ENCODE measurements at regions not wholly inside any gene's neighbourhood (a gene's known extent, or its start where the extent isn't known, plus 50 kb on each side); places are given as distances from the start of the nearest gene placed in this dataset.

- no peak overlapping the region for H3K4me2 ChIP-seq (ENCODE audit: low read length)
- TF ChIP-seq CTCF (IDR thresholded peaks at IDR 0.05; ENCODE audit: low read depth, low read length), result no peak
- TF ChIP-seq EZH2phosphoT487 (IDR thresholded peaks at IDR 0.05; ENCODE audit: low read depth), result no peak
- H3K27ac ChIP-seq (ENCODE audit: low read length), result no peak overlapping the region
- no peaks in the 10 kb centered on the region for H3K79me2 ChIP-seq (ENCODE audit: low read length)
- H3K27me3 ChIP-seq (ENCODE audit: low read depth, low read length), result peaks cover 26% of the 10 kb centered on the region
- no peaks in the 10 kb centered on the region for H3K36me3 ChIP-seq (replicated peaks; ENCODE audit: low read depth, low read length)
- H3K4me1 ChIP-seq (ENCODE audit: low read length), result no peaks in the 10 kb centered on the region
- H3K9ac ChIP-seq (ENCODE audit: low read length), result no peak overlapping the region
- no peak overlapping the region for H2AFZ ChIP-seq (ENCODE audit: low read depth, low read length)
- no peak overlapping the region for H3K4me3 ChIP-seq (ENCODE audit: low read length)
- H4K20me1 ChIP-seq (ENCODE audit: insufficient read depth, low read length), result no peaks in the 10 kb centered on the region
- no peaks in the 10 kb centered on the region for H3K9me3 ChIP-seq (ENCODE audit: insufficient read depth, low read length)
These were observed 222.9 kb upstream of the MYL2 start for GRCh38 chr12:111143271-111143670.

- Histone ChIP-seq H3K4me1 (ENCODE audit: low read length) (no peaks in the 10 kb centered on the region), H3K79me2 (ENCODE audit: low read length) (no peaks in the 10 kb centered on the region), H3K4me2 (ENCODE audit: low read length) (no peak overlapping the region), H3K36me3 (replicated peaks; ENCODE audit: low read depth, low read length) (no peaks in the 10 kb centered on the region), H3K9ac (ENCODE audit: low read length) (no peak overlapping the region), H2AFZ (ENCODE audit: low read depth, low read length) (no peak overlapping the region), H3K27me3 (ENCODE audit: low read depth, low read length) (peaks cover 23% of the 10 kb centered on the region), H3K27ac (ENCODE audit: low read length) (no peak overlapping the region), H3K9me3 (ENCODE audit: insufficient read depth, low read length) (no peaks in the 10 kb centered on the region), H4K20me1 (ENCODE audit: insufficient read depth, low read length) (no peaks in the 10 kb centered on the region), H3K4me3 (ENCODE audit: low read length) (no peak overlapping the region)
- no peak for TF ChIP-seq EZH2phosphoT487 (IDR thresholded peaks at IDR 0.05; ENCODE audit: low read depth)
- no peak for TF ChIP-seq CTCF (IDR thresholded peaks at IDR 0.05; ENCODE audit: low read depth, low read length)
These were observed 220.8 kb upstream of the MYL2 start for GRCh38 chr12:111141205-111141604.

- Histone ChIP-seq H3K9ac (ENCODE audit: low read length) (no peak overlapping the region), H3K4me2 (ENCODE audit: low read length) (no peak overlapping the region), H3K27me3 (ENCODE audit: low read depth, low read length) (peaks cover 23% of the 10 kb centered on the region), H3K4me3 (ENCODE audit: low read length) (no peak overlapping the region), H3K79me2 (ENCODE audit: low read length) (no peaks in the 10 kb centered on the region), H2AFZ (ENCODE audit: low read depth, low read length) (no peak overlapping the region), H3K27ac (ENCODE audit: low read length) (no peak overlapping the region), H3K9me3 (ENCODE audit: insufficient read depth, low read length) (no peaks in the 10 kb centered on the region), H4K20me1 (ENCODE audit: insufficient read depth, low read length) (no peaks in the 10 kb centered on the region), H3K36me3 (replicated peaks; ENCODE audit: low read depth, low read length) (no peaks in the 10 kb centered on the region), H3K4me1 (ENCODE audit: low read length) (no peaks in the 10 kb centered on the region)
- TF ChIP-seq CTCF (IDR thresholded peaks at IDR 0.05; ENCODE audit: low read depth, low read length) (no peak), EZH2phosphoT487 (IDR thresholded peaks at IDR 0.05; ENCODE audit: low read depth) (no peak)
These were observed 217.6 kb upstream of the MYL2 start for GRCh38 chr12:111138016-111138415.

- no peak for TF ChIP-seq EZH2phosphoT487 (IDR thresholded peaks at IDR 0.05; ENCODE audit: low read depth)
- TF ChIP-seq CTCF (IDR thresholded peaks at IDR 0.05; ENCODE audit: low read depth, low read length), result no peak
- peaks cover 14% of the 10 kb centered on the region for H3K27me3 ChIP-seq (ENCODE audit: low read depth, low read length)
- no peaks in the 10 kb centered on the region for H3K9me3 ChIP-seq (ENCODE audit: insufficient read depth, low read length)
- H3K79me2 ChIP-seq (ENCODE audit: low read length), result no peaks in the 10 kb centered on the region
- no peak overlapping the region for H3K4me3 ChIP-seq (ENCODE audit: low read length)
- no peak overlapping the region for H3K27ac ChIP-seq (ENCODE audit: low read length)
- H4K20me1 ChIP-seq (ENCODE audit: insufficient read depth, low read length), result no peaks in the 10 kb centered on the region
- no peak overlapping the region for H3K4me2 ChIP-seq (ENCODE audit: low read length)
- H3K36me3 ChIP-seq (replicated peaks; ENCODE audit: low read depth, low read length), result no peaks in the 10 kb centered on the region
- no peaks in the 10 kb centered on the region for H3K4me1 ChIP-seq (ENCODE audit: low read length)
- H2AFZ ChIP-seq (ENCODE audit: low read depth, low read length), result no peak overlapping the region
- H3K9ac ChIP-seq (ENCODE audit: low read length), result no peak overlapping the region
These were observed 215.0 kb upstream of the MYL2 start for GRCh38 chr12:111135293-111135832.

Measured in OCI-LY3 (cell line).